ENCODE measurements at regions not wholly inside any gene's neighbourhood (a gene's known extent, or its start where the extent isn't known, plus 50 kb on each side); places are given as distances from the start of the nearest gene placed in this dataset.

GRCh38 chr12:69036999-69037398, 104.0 kb upstream of the CPM start:
- WGBS, 2 donors, result 57 to 63% methylated on average over 4 of the region's 4 CpGs
- H3K27me3 ChIP-seq, result no peaks in the 10 kb centered on the region
- no peak overlapping the region for H3K27ac ChIP-seq
- no peak for TF ChIP-seq EP300 (IDR thresholded peaks at IDR 0.05)
- no peaks in the 10 kb centered on the region for H3K36me3 ChIP-seq
- no peaks in the 10 kb centered on the region for H3K9me3 ChIP-seq
- H3K4me1 ChIP-seq, result no peaks in the 10 kb centered on the region
- H3K4me3 ChIP-seq, result no peak overlapping the region
- no peak for DNase-seq (ENCODE audit: low spot score in 2 of 2)

- Histone ChIP-seq H3K4me1 (no peaks in the 10 kb centered on the region), H3K4me3 (no peak overlapping the region), H3K27me3 (no peaks in the 10 kb centered on the region), H3K27ac (no peak overlapping the region), H3K36me3 (no peaks in the 10 kb centered on the region), H3K9me3 (no peaks in the 10 kb centered on the region)
- WGBS, 2 donors, result 71 to 77% methylated on average over 2 of the region's 2 CpGs
- no peak for DNase-seq (ENCODE audit: low spot score in 2 of 2)
- TF ChIP-seq POLR2A (IDR thresholded peaks at IDR 0.05), result no peak
- TF ChIP-seq EP300 (IDR thresholded peaks at IDR 0.05), result peak; percentile 9 to 79
Observed at GRCh38 chr12:69039911-69040310, 106.9 kb upstream of the CPM start.

GRCh38 chr12:69042557-69042956, 109.6 kb upstream of the CPM start:
- no peak for DNase-seq (ENCODE audit: low spot score in 2 of 2)
- Histone ChIP-seq H3K27me3 (no peaks in the 10 kb centered on the region), H3K36me3 (no peaks in the 10 kb centered on the region), H3K27ac (no peak overlapping the region), H3K9me3 (no peaks in the 10 kb centered on the region), H3K4me3 (no peak overlapping the region), H3K4me1 (no peaks in the 10 kb centered on the region)
- TF ChIP-seq POLR2A (IDR thresholded peaks at IDR 0.05) (no peak), CTCF (IDR thresholded peaks at IDR 0.05) (no peak), EP300 (IDR thresholded peaks at IDR 0.05) (no peak)
- WGBS, 2 donors, result 85 to 89% methylated on average over 6 of the region's 6 CpGs

GRCh38 chr12:69042970-69043369, 110.0 kb upstream of the CPM start:
- H3K27me3 ChIP-seq, result no peaks in the 10 kb centered on the region
- TF ChIP-seq EP300 (IDR thresholded peaks at IDR 0.05) (no peak), CTCF (IDR thresholded peaks at IDR 0.05) (no peak), POLR2A (IDR thresholded peaks at IDR 0.05) (no peak)
- H3K27ac ChIP-seq, result no peak overlapping the region
- 73 to 82% methylated on average over 4 of the region's 4 CpGs for WGBS, 2 donors
- no peak overlapping the region for H3K4me3 ChIP-seq
- no peaks in the 10 kb centered on the region for H3K9me3 ChIP-seq
- no peaks in the 10 kb centered on the region for H3K4me1 ChIP-seq
- no peak for DNase-seq (ENCODE audit: low spot score in 2 of 2)
- H3K36me3 ChIP-seq, result no peaks in the 10 kb centered on the region

- 73 to 75% methylated on average over 2 of the region's 2 CpGs for WGBS, 2 donors
- no peaks in the 10 kb centered on the region for H3K4me1 ChIP-seq
- no peaks in the 10 kb centered on the region for H3K27me3 ChIP-seq
- TF ChIP-seq POLR2A (IDR thresholded peaks at IDR 0.05) (no peak), EP300 (IDR thresholded peaks at IDR 0.05) (no peak), CTCF (IDR thresholded peaks at IDR 0.05) (no peak)
- no peaks in the 10 kb centered on the region for H3K36me3 ChIP-seq
- no peak overlapping the region for H3K27ac ChIP-seq
- no peak overlapping the region for H3K4me3 ChIP-seq
- H3K9me3 ChIP-seq, result no peaks in the 10 kb centered on the region
- DNase-seq (ENCODE audit: low spot score in 2 of 2), result no peak
Observed at GRCh38 chr12:69044887-69045286, 111.9 kb upstream of the CPM start.

- no peaks in the 10 kb centered on the region for H3K9me3 ChIP-seq
- no peak overlapping the region for H3K4me3 ChIP-seq
- H3K27ac ChIP-seq, result no peak overlapping the region
- H3K36me3 ChIP-seq, result no peaks in the 10 kb centered on the region
- no peak for DNase-seq (ENCODE audit: low spot score in 2 of 2)
- 87 to 93% methylated on average over 6 of the region's 6 CpGs for WGBS, 2 donors
- no peaks in the 10 kb centered on the region for H3K4me1 ChIP-seq
- TF ChIP-seq CTCF (IDR thresholded peaks at IDR 0.05) (no peak), POLR2A (IDR thresholded peaks at IDR 0.05) (no peak), EP300 (IDR thresholded peaks at IDR 0.05) (no peak)
- no peaks in the 10 kb centered on the region for H3K27me3 ChIP-seq
Observed at GRCh38 chr12:69045430-69045829, 112.5 kb upstream of the CPM start.

Data from tibial nerve (tissue), 4 donors.